ENCODE measurements at regions not wholly inside any gene's neighbourhood (a gene's known extent, or its start where the extent isn't known, plus 50 kb on each side); places are given as distances from the start of the nearest gene placed in this dataset.

DNA sequence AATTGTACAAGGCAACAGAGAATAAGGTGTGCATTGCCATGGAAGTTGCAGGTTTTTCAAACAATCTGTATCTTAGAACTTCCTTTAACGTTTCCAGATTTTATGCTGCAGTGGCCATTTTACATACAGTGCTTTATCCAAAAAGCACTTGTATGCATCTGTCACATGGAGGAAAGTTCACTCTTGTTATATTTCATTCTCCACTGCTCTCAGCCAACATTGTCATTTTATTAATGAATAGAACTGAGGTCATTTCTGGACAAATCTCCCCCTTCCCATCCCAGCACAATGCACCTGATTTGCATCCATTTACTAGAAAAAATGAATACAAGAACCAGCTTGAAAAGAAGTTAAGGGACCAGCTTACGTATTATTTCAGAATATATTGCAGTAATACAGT, 342.0 kb downstream of the USP25 start:
- DNase-seq, result no peak
- CTCF ChIA-PET, result no interaction called here
- Histone ChIP-seq H3K9me3 (no peaks in the 10 kb centered on the region), H3K4me3 (ENCODE audit: low read depth, low read length) (no peak overlapping the region), H3K4me1 (no peaks in the 10 kb centered on the region), H3K36me3 (ENCODE audit: control insufficient read depth, insufficient read depth, low read length) (no peaks in the 10 kb centered on the region), H3K27me3 (replicated peaks; ENCODE audit: control insufficient read depth, insufficient read depth, low read length) (no peaks in the 10 kb centered on the region)
- peaks cover 5% of the 10 kb centered on the region for H3K27me3 Mint-ChIP-seq (ENCODE audit: insufficient read depth, unreplicated experiment)
- TF ChIP-seq, protein P1, sequence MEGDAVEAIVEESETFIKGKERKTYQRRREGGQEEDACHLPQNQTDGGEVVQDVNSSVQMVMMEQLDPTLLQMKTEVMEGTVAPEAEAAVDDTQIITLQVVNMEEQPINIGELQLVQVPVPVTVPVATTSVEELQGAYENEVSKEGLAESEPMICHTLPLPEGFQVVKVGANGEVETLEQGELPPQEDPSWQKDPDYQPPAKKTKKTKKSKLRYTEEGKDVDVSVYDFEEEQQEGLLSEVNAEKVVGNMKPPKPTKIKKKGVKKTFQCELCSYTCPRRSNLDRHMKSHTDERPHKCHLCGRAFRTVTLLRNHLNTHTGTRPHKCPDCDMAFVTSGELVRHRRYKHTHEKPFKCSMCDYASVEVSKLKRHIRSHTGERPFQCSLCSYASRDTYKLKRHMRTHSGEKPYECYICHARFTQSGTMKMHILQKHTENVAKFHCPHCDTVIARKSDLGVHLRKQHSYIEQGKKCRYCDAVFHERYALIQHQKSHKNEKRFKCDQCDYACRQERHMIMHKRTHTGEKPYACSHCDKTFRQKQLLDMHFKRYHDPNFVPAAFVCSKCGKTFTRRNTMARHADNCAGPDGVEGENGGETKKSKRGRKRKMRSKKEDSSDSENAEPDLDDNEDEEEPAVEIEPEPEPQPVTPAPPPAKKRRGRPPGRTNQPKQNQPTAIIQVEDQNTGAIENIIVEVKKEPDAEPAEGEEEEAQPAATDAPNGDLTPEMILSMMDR (IDR thresholded peaks at IDR 0.05; ENCODE audit: insufficient read depth in 1 of 2, low read depth in 1 of 2, low read length in 1 of 2, severe bottlenecking in 1 of 2, unreplicated experiment in 1 of 2), result no peak
- H3K9me3 Mint-ChIP-seq (ENCODE audit: unreplicated experiment), result no peaks in the 10 kb centered on the region
- POLR2A ChIA-PET, result no interaction called here
- H3K27ac Mint-ChIP-seq (ENCODE audit: unreplicated experiment), result no peak overlapping the region
- H3K4me3 Mint-ChIP-seq (ENCODE audit: unreplicated experiment), result no peak overlapping the region
- intact Hi-C loops (cut with micrococcal nuclease; ENCODE audit: unreplicated experiment), result no loop called here
- no peaks in the 10 kb centered on the region for H3K4me1 Mint-ChIP-seq (ENCODE audit: low read depth, unreplicated experiment)
- no peaks in the 10 kb centered on the region for H3K36me3 Mint-ChIP-seq (ENCODE audit: insufficient read depth, unreplicated experiment)
- no TSS peak for BruUV-seq (replicated peaks)

DNA sequence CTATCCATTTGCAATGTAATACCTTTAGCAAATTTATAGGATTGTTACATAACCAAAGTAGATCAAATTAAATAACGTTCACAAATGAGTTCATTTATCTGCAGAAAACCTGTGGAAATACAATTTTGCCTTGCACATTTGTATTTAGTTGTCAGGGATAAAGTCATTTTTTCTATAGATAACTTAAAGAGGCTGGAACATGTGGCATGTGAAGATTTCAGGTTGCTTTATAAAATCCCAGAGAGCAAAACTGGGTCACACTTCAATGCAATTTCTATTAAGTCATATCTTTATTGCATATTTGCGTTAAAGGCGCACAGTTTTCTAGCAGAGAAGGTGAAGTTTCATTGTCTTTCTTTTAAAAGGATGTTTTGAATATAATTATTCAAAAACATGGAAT, 342.4 kb downstream of the USP25 start:
- intact Hi-C loops (cut with micrococcal nuclease; ENCODE audit: unreplicated experiment), result no loop called here
- peaks cover 5% of the 10 kb centered on the region for H3K27me3 Mint-ChIP-seq (ENCODE audit: insufficient read depth, unreplicated experiment)
- H3K27me3 ChIP-seq (replicated peaks; ENCODE audit: control insufficient read depth, insufficient read depth, low read length), result no peaks in the 10 kb centered on the region
- no peak overlapping the region for H3K4me3 ChIP-seq (ENCODE audit: low read depth, low read length)
- ChIA-PET POLR2A (no interaction called here), CTCF (no interaction called here)
- no TSS peak for BruUV-seq (replicated peaks)
- no peaks in the 10 kb centered on the region for H3K4me1 ChIP-seq
- TF ChIP-seq, protein P1 (IDR thresholded peaks at IDR 0.05; ENCODE audit: insufficient read depth in 1 of 2, low read depth in 1 of 2, low read length in 1 of 2, severe bottlenecking in 1 of 2, unreplicated experiment in 1 of 2), result no peak
- H3K36me3 Mint-ChIP-seq (ENCODE audit: insufficient read depth, unreplicated experiment), result no peaks in the 10 kb centered on the region
- no peak overlapping the region for H3K27ac Mint-ChIP-seq (ENCODE audit: unreplicated experiment)
- no peaks in the 10 kb centered on the region for H3K36me3 ChIP-seq (ENCODE audit: control insufficient read depth, insufficient read depth, low read length)
- H3K4me1 Mint-ChIP-seq (ENCODE audit: low read depth, unreplicated experiment), result no peaks in the 10 kb centered on the region
- no peaks in the 10 kb centered on the region for H3K9me3 Mint-ChIP-seq (ENCODE audit: unreplicated experiment)
- H3K4me3 Mint-ChIP-seq (ENCODE audit: unreplicated experiment), result no peak overlapping the region
- no peak for DNase-seq
- no peaks in the 10 kb centered on the region for H3K9me3 ChIP-seq

GRCh38 chr21:16072737-16073136, 343.0 kb downstream of the USP25 start:
- H3K4me3 Mint-ChIP-seq (ENCODE audit: unreplicated experiment), result no peak overlapping the region

More at GRCh38 chr21:16072737-16073136, 343.0 kb downstream of the USP25 start:
- Mint-ChIP-seq H3K36me3 (ENCODE audit: insufficient read depth, unreplicated experiment) (no peaks in the 10 kb centered on the region), H3K4me1 (ENCODE audit: low read depth, unreplicated experiment) (no peaks in the 10 kb centered on the region), H3K27me3 (ENCODE audit: insufficient read depth, unreplicated experiment) (peaks cover 5% of the 10 kb centered on the region), H3K27ac (ENCODE audit: unreplicated experiment) (no peak overlapping the region), H3K9me3 (ENCODE audit: unreplicated experiment) (no peaks in the 10 kb centered on the region)
- TF ChIP-seq, protein P1 (IDR thresholded peaks at IDR 0.05; ENCODE audit: insufficient read depth in 1 of 2, low read depth in 1 of 2, low read length in 1 of 2, severe bottlenecking in 1 of 2, unreplicated experiment in 1 of 2), result no peak
- CTCF ChIA-PET, result no interaction called here
- intact Hi-C loops (cut with micrococcal nuclease; ENCODE audit: unreplicated experiment), result no loop called here
- Histone ChIP-seq H3K36me3 (ENCODE audit: control insufficient read depth, insufficient read depth, low read length) (no peaks in the 10 kb centered on the region), H3K9me3 (no peaks in the 10 kb centered on the region), H3K4me1 (no peaks in the 10 kb centered on the region), H3K4me3 (ENCODE audit: low read depth, low read length) (no peak overlapping the region), H3K27me3 (replicated peaks; ENCODE audit: control insufficient read depth, insufficient read depth, low read length) (no peaks in the 10 kb centered on the region)
- BruUV-seq (replicated peaks), result no TSS peak
- no peak for DNase-seq
- POLR2A ChIA-PET, result no interaction called here
